ENCODE measurements at regions not wholly inside any gene's neighbourhood (a gene's known extent, or its start where the extent isn't known, plus 50 kb on each side); places are given as distances from the start of the nearest gene placed in this dataset.
"Not testable (repeated sequence)": the region's sequence is repeated elsewhere in the genome, so short reads cannot be mapped to it uniquely, and the experiment has no call there.

- not testable (repeated sequence) for H3K4me3 Mint-ChIP-seq; H3K9me3 Mint-ChIP-seq; ATAC-seq (replicated peaks in 1 of 2); H3K36me3 Mint-ChIP-seq (ENCODE audit: insufficient read depth in 2 of 2); DNase-seq; H3K27ac Mint-ChIP-seq; H3K27me3 Mint-ChIP-seq (ENCODE audit: low read depth); H3K4me1 Mint-ChIP-seq (ENCODE audit: low read depth)
Measured at GRCh38 chr9:66829853-66830252, 70.7 kb upstream of the ZNF658 start.

GRCh38 chr9:66830777-66831497 is 69.6 kb upstream of the ZNF658 start:
- DNase-seq; H3K4me1 Mint-ChIP-seq (ENCODE audit: low read depth); H3K27me3 Mint-ChIP-seq (ENCODE audit: low read depth); H3K27ac Mint-ChIP-seq; H3K4me3 Mint-ChIP-seq; H3K36me3 Mint-ChIP-seq (ENCODE audit: insufficient read depth in 2 of 2); ATAC-seq (replicated peaks in 1 of 2); H3K9me3 Mint-ChIP-seq: not testable (repeated sequence)

GRCh38 chr9:66832222-66832621 is 68.3 kb upstream of the ZNF658 start:
- H3K27ac Mint-ChIP-seq; ATAC-seq (replicated peaks in 1 of 2); H3K4me1 Mint-ChIP-seq (ENCODE audit: low read depth); H3K36me3 Mint-ChIP-seq (ENCODE audit: insufficient read depth in 2 of 2); H3K27me3 Mint-ChIP-seq (ENCODE audit: low read depth); DNase-seq; H3K4me3 Mint-ChIP-seq; H3K9me3 Mint-ChIP-seq: not testable (repeated sequence)

GRCh38 chr9:66837242-66837937 is 63.1 kb upstream of the ZNF658 start:
- H3K36me3 Mint-ChIP-seq (ENCODE audit: insufficient read depth in 2 of 2); H3K4me3 Mint-ChIP-seq; H3K9me3 Mint-ChIP-seq; DNase-seq; H3K27ac Mint-ChIP-seq; ATAC-seq (replicated peaks in 1 of 2); H3K27me3 Mint-ChIP-seq (ENCODE audit: low read depth); H3K4me1 Mint-ChIP-seq (ENCODE audit: low read depth): not testable (repeated sequence)

Data from activated T-cell treated with anti-CD3 and anti-CD28 coated beads, Interleukin-2, amount 50 U/mL, for 72 hours (primary cell).